Activated naive CD8-positive, alpha-beta T cell treated with anti-CD3 and anti-CD28 coated beads, Interleukin-2, amount 10 ng/mL, durations not matched to agents 7 days and 5 days (primary cell): ENCODE measurements at regions not wholly inside any gene's neighbourhood (a gene's known extent, or its start where the extent isn't known, plus 50 kb on each side); places are given as distances from the start of the nearest gene placed in this dataset.
"Not testable (repeated sequence)": the region's sequence is repeated elsewhere in the genome, so short reads cannot be mapped to it uniquely, and the experiment has no call there.

Source experiments
- ATAC-seq: fragments of 150-1000 bp; cut with Tn5 transposase; one replicate; pipeline ENCODE4 v1.10.0; 2021; ENCODE audit warnings: low read depth, moderate library complexity
- POLR2A ChIA-PET: fragments of 350-600 bp; sonication (Branson Sonifier 250); formaldehyde crosslinking; loops from one replicate; lab custom pipeline; 2021; ENCODE audit warnings: antibody characterized with exemption; lab: Charles Lee
- DNase-seq: peaks from one replicate; pipeline ENCODE4 v3.0.0; 2021
- H3K27ac Mint-ChIP-seq: one replicate; pipeline ENCODE4 v1.8.0; 2022; ENCODE audit warnings: mild to moderate bottlenecking, mixed read lengths
- H3K27me3 Mint-ChIP-seq: one replicate; pipeline ENCODE4 v1.8.0; 2022; ENCODE audit warnings: mild to moderate bottlenecking, moderate library complexity, mixed read lengths
- H3K36me3 Mint-ChIP-seq: one replicate; pipeline ENCODE4 v1.8.0; 2021; ENCODE audit warnings: mild to moderate bottlenecking, mixed read lengths
- H3K4me1 Mint-ChIP-seq: one replicate; pipeline ENCODE4 v1.8.0; 2021; ENCODE audit warnings: mixed read lengths
- H3K4me3 Mint-ChIP-seq: one replicate; pipeline ENCODE4 v1.8.0; 2022; ENCODE audit warnings: mild to moderate bottlenecking, moderate library complexity, mixed read lengths
- H3K9me3 Mint-ChIP-seq: one replicate; pipeline ENCODE4 v1.8.0; 2021; ENCODE audit warnings: mixed read lengths

DNA sequence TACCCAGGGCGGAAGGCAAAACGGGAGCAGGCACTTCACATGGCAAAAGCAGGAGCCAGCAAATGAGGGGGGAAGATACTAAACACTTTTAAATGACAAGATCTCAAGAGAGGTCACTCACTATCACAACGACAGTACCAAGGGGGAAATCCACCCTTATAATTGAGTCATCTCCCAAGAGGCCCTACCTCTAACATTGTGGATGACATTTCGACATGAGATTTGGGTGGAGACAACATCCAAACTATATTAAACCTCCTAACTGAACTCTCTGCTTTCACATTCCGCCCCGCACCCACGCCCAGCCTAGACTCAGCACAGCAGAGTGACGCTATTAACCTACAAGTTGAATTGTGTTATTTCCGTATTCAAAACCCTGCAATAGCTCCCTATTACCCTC, 76.7 kb upstream of the SCAF11 start:
- POLR2A ChIA-PET = no interaction called here

DNA sequence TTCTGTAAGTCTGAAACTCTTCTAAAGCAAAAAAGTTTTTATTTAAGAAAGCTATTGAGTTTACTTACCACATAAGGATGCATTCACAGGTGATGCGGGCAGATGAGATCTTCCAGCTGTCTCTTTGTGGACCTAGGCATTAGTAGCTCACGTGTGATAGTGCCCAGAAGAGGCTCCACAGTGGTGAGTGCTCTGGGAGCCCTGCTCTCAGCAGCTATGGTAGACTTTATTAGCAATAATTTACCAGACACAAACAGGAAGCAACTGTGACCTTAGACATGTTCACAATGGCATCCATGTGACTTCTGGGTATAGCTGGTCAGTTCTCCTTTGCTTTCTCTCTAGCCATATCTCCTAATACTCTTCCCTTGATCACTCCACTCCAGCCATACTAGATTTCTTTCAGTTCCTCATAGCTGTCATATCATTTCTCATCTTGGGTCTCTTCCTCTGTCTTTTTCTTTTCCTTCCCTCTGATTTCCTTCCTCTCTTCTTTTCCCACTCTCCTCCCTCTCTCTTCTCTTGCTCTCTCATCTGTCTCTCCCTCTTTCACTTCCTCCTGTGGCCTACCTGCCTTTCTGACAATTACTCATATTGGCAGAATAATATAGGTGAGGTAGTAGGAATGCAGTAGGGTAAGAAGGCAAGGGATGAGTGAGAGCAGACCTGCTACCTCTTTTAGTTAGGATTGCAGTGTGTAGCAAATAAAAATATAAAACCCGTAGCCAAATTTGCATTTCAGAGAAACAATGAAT, 75.2 kb upstream of the SCAF11 start:
- no peak overlapping the region for H3K27ac Mint-ChIP-seq
- H3K4me3 Mint-ChIP-seq = no peak overlapping the region
- POLR2A ChIA-PET = no interaction called here
- no peak for ATAC-seq
- H3K9me3 Mint-ChIP-seq = no peaks in the 10 kb centered on the region
- peaks cover 2% of the 10 kb centered on the region for H3K4me1 Mint-ChIP-seq
- H3K36me3 Mint-ChIP-seq = no peaks in the 10 kb centered on the region
- DNase-seq = no peak
- peaks cover 9% of the 10 kb centered on the region for H3K27me3 Mint-ChIP-seq

More for the DNA sequence above, 76.7 kb upstream of the SCAF11 start:
- Mint-ChIP-seq H3K9me3 (no peaks in the 10 kb centered on the region), H3K36me3 (no peaks in the 10 kb centered on the region), H3K27ac (no peak overlapping the region), H3K27me3 (no peaks in the 10 kb centered on the region), H3K4me1 (peaks cover 8% of the 10 kb centered on the region), H3K4me3 (no peak overlapping the region)
- DNase-seq = no peak
- ATAC-seq = no peak

DNA sequence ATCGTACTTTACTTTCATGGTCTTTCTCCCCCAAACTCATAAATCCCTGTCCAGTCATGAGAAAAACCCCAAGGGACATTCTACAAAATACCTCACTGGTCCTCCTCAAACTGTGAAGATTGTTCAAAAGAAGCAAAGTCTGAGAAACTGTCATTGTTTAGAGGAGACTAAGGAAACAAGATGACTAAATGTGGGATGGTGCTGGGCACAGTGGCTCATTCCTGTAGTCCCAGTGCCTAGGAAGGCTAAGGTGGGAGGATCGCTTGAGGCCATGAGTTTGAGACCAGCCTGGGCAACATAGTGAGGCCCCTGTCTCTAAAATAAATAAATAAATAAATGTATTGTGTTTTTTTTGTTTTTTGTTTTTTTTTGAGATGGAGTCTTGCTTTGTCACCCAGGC, 74.2 kb upstream of the SCAF11 start:
- POLR2A ChIA-PET = no interaction called here
- Mint-ChIP-seq H3K27ac (no peak overlapping the region), H3K4me1 (no peaks in the 10 kb centered on the region), H3K27me3 (peaks cover 15% of the 10 kb centered on the region), H3K9me3 (peaks cover 5% of the 10 kb centered on the region), H3K36me3 (no peaks in the 10 kb centered on the region), H3K4me3 (no peak overlapping the region)
- ATAC-seq (no peak), DNase-seq (no peak)

DNA sequence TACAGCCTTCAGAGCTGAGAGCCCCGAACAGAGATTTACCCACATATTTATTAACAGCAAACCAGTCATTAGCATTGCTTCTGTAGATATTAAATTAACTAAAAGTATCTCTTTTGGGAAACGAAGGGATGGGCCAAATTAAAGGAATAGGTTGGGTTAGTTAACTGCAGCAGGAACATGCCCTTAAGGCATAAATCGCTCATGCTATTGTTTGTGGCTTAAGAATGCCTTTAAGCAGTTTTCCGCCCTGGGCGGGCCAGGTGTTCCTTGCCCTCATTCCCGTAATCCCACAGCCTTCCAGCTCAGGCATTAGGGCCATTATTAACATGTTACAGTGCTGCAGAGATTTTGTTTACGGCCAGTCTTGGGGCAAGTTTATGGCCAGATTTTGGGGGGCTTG, 68.3 kb upstream of the SCAF11 start:
- Mint-ChIP-seq H3K27me3 (peaks cover 15% of the 10 kb centered on the region), H3K9me3 (peaks cover 15% of the 10 kb centered on the region)
- H3K4me1 Mint-ChIP-seq, H3K27ac Mint-ChIP-seq, POLR2A ChIA-PET, DNase-seq, H3K36me3 Mint-ChIP-seq, H3K4me3 Mint-ChIP-seq, ATAC-seq: not testable (repeated sequence)

DNA sequence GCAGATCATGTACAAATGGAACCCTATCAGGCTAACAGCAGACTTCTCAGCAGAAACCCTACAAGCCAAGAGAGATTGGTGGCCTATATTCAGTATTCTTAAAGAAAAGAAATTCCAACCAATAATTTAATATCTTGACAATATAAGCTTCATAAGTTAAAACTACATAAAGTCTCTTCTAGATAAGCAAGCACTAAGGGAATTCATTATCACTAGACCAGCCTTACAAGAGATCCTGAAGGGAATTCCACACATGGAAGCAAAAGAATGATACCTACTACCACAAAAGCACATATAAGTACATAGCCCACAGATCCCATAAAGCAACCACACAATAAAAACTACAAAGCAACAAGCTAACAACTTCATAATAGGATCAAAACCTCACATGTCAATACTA, 60.4 kb upstream of the SCAF11 start:
- H3K4me3 Mint-ChIP-seq = no peak overlapping the region
- peaks cover 27% of the 10 kb centered on the region for H3K9me3 Mint-ChIP-seq
- no peak for DNase-seq

DNA sequence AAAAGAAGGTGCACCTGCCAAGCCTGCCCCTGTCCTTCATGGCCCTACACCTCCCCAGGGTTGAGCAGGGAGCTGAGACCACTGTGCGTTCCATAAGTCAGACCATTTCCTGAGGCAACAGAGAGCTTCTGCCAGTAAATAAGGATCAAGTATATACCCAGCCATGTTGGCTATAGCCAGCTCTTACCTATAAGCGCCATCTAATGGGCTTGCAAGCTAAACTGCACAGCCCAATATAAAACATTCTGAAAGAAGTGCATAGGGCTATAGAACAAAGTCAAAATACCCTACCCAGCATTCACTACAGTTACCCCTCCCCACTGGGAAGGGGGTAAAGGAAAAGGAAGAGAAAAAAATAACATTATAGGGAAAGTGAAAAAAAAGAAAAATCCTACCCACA, 59.3 kb upstream of the SCAF11 start:
- no peak overlapping the region for H3K27ac Mint-ChIP-seq
- no peak for ATAC-seq
- POLR2A ChIA-PET = no interaction called here
- H3K4me3 Mint-ChIP-seq = no peak overlapping the region
- H3K36me3 Mint-ChIP-seq = peaks cover 1% of the 10 kb centered on the region
- no peaks in the 10 kb centered on the region for H3K4me1 Mint-ChIP-seq
- no peak for DNase-seq
- peaks cover 31% of the 10 kb centered on the region for H3K9me3 Mint-ChIP-seq
- no peaks in the 10 kb centered on the region for H3K27me3 Mint-ChIP-seq

More for the DNA sequence above, 60.4 kb upstream of the SCAF11 start:
- POLR2A ChIA-PET = no interaction called here
- no peak for ATAC-seq
- Mint-ChIP-seq H3K27ac (no peak overlapping the region), H3K27me3 (no peaks in the 10 kb centered on the region), H3K36me3 (peaks cover 1% of the 10 kb centered on the region), H3K4me1 (no peaks in the 10 kb centered on the region)

DNA sequence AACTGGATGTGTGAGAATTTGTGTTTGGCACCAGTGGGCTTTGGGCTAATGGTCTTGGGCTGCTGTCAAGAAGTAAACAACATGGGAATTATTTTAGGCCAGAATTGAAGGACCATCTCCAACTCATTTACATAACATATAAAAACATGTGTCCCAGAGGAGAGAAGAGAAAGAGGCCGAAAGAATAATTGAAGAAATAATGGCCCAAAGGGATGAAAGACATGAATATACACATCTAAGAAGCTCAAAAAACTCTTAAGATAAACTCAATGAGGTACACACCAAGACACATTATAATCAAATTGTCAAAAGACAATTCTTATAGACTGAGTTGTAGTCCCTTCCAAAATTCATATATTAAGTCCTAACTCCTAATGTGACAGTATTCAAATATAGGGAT, 56.1 kb upstream of the SCAF11 start:
- Mint-ChIP-seq H3K36me3 (peaks cover 1% of the 10 kb centered on the region), H3K4me3 (no peak overlapping the region), H3K4me1 (no peaks in the 10 kb centered on the region), H3K9me3 (peaks cover 27% of the 10 kb centered on the region), H3K27ac (no peak overlapping the region), H3K27me3 (no peaks in the 10 kb centered on the region)
- ATAC-seq = no peak
- DNase-seq = no peak
- POLR2A ChIA-PET = no interaction called here

DNA sequence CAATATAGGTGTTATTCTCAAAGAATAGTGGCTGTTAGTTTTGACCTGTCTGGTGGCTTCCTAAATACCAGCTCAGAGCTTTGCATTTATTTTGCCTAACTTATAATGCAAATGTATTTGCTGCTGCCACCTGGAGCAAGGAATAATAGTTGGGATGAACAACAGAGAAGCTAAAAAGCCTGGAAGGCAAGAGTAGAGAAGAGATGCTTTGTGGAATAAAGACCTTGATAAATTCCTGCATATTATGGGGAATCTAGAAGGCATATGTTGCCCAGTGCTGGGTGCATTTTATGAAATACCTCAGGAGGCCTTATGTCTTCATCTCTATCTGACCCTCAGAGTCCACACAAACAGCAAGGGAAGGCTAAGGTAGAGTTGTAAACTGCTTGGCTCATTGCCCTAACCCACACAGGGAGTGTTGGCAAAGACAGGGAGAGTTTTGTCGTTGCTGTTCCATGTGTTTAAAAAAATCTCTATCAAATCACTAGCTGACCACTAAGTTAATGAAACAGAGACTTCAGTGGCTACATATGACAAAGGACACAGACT, 53.7 kb upstream of the SCAF11 start:
- no peak for ATAC-seq
- Mint-ChIP-seq H3K4me1 (no peaks in the 10 kb centered on the region), H3K36me3 (no peaks in the 10 kb centered on the region), H3K27ac (no peak overlapping the region), H3K9me3 (peaks cover 28% of the 10 kb centered on the region), H3K27me3 (peaks cover 6% of the 10 kb centered on the region), H3K4me3 (no peak overlapping the region)
- POLR2A ChIA-PET = no interaction called here
- no peak for DNase-seq
